ENCODE measurements at regions not wholly inside any gene's neighbourhood (a gene's known extent, or its start where the extent isn't known, plus 50 kb on each side); places are given as distances from the start of the nearest gene placed in this dataset.

GRCh38 chr2:118442046-118442445 is 353.8 kb downstream of the INSIG2 start:
- no peaks in the 10 kb centered on the region for H3K27me3 ChIP-seq (ENCODE audit: control insufficient read depth, low read length)
- no peak overlapping the region for H3K27ac ChIP-seq (ENCODE audit: low read depth, low read length)
- no peaks in the 10 kb centered on the region for H3K79me2 ChIP-seq (ENCODE audit: control insufficient read depth, low read length)
- no peaks in the 10 kb centered on the region for H3F3A ChIP-seq (ENCODE audit: control insufficient read depth, insufficient read depth)
- TF ChIP-seq CTCF (IDR thresholded peaks at IDR 0.05; ENCODE audit: low read depth, low read length, poor library complexity, severe bottlenecking), result no peak
- TF ChIP-seq EZH2phosphoT487 (IDR thresholded peaks at IDR 0.05; ENCODE audit: borderline replicate concordance, low read length), result no peak
- H3K9me2 ChIP-seq (replicated peaks; ENCODE audit: control insufficient read depth, low read length), result no peaks in the 10 kb centered on the region
- H4K20me1 ChIP-seq (ENCODE audit: control insufficient read depth, insufficient read depth, low read depth, low read length), result no peaks in the 10 kb centered on the region
- no peak overlapping the region for H3K4me3 ChIP-seq (ENCODE audit: low read length)
- H3K4me2 ChIP-seq (ENCODE audit: low read length), result no peak overlapping the region
- no peaks in the 10 kb centered on the region for H3K36me3 ChIP-seq (ENCODE audit: control insufficient read depth, low read length)
- no peaks in the 10 kb centered on the region for H3K9me3 ChIP-seq (ENCODE audit: control insufficient read depth, insufficient read depth, low read length)
- H3K4me1 ChIP-seq (ENCODE audit: control insufficient read depth, low read length), result no peaks in the 10 kb centered on the region

- Histone ChIP-seq H3K36me3 (ENCODE audit: control insufficient read depth, low read length) (no peaks in the 10 kb centered on the region), H3K4me1 (ENCODE audit: control insufficient read depth, low read length) (no peaks in the 10 kb centered on the region), H4K20me1 (ENCODE audit: control insufficient read depth, insufficient read depth, low read depth, low read length) (no peaks in the 10 kb centered on the region), H3K27ac (ENCODE audit: low read depth, low read length) (no peak overlapping the region), H3F3A (ENCODE audit: control insufficient read depth, insufficient read depth) (no peaks in the 10 kb centered on the region), H3K79me2 (ENCODE audit: control insufficient read depth, low read length) (no peaks in the 10 kb centered on the region), H3K27me3 (ENCODE audit: control insufficient read depth, low read length) (no peaks in the 10 kb centered on the region), H3K9me2 (replicated peaks; ENCODE audit: control insufficient read depth, low read length) (no peaks in the 10 kb centered on the region), H3K4me3 (ENCODE audit: low read length) (no peak overlapping the region), H3K9me3 (ENCODE audit: control insufficient read depth, insufficient read depth, low read length) (no peaks in the 10 kb centered on the region), H3K4me2 (ENCODE audit: low read length) (no peak overlapping the region)
- no peak for TF ChIP-seq EZH2phosphoT487 (IDR thresholded peaks at IDR 0.05; ENCODE audit: borderline replicate concordance, low read length)
- no peak for TF ChIP-seq CTCF (IDR thresholded peaks at IDR 0.05; ENCODE audit: low read depth, low read length, poor library complexity, severe bottlenecking)
These were observed 352.3 kb downstream of the INSIG2 start for GRCh38 chr2:118440404-118441098.

GRCh38 chr2:118437501-118437900 is 349.2 kb downstream of the INSIG2 start:
- H3F3A ChIP-seq (ENCODE audit: control insufficient read depth, insufficient read depth), result no peaks in the 10 kb centered on the region
- no peaks in the 10 kb centered on the region for H3K36me3 ChIP-seq (ENCODE audit: control insufficient read depth, low read length)
- no peak overlapping the region for H3K4me2 ChIP-seq (ENCODE audit: low read length)
- H3K4me3 ChIP-seq (ENCODE audit: low read length), result no peak overlapping the region
- TF ChIP-seq CTCF (IDR thresholded peaks at IDR 0.05; ENCODE audit: low read depth, low read length, poor library complexity, severe bottlenecking), result no peak
- no peak for TF ChIP-seq EZH2phosphoT487 (IDR thresholded peaks at IDR 0.05; ENCODE audit: borderline replicate concordance, low read length)
- H3K4me1 ChIP-seq (ENCODE audit: control insufficient read depth, low read length), result no peaks in the 10 kb centered on the region
- no peaks in the 10 kb centered on the region for H3K9me3 ChIP-seq (ENCODE audit: control insufficient read depth, insufficient read depth, low read length)
- no peaks in the 10 kb centered on the region for H3K79me2 ChIP-seq (ENCODE audit: control insufficient read depth, low read length)
- H3K27me3 ChIP-seq (ENCODE audit: control insufficient read depth, low read length), result no peaks in the 10 kb centered on the region
- no peak overlapping the region for H3K27ac ChIP-seq (ENCODE audit: low read depth, low read length)
- H3K9me2 ChIP-seq (replicated peaks; ENCODE audit: control insufficient read depth, low read length), result no peaks in the 10 kb centered on the region
- no peaks in the 10 kb centered on the region for H4K20me1 ChIP-seq (ENCODE audit: control insufficient read depth, insufficient read depth, low read depth, low read length)

Measured in DOHH2 (cell line).